Smooth muscle cell (in vitro differentiated cells): ENCODE measurements at regions not wholly inside any gene's neighbourhood (a gene's known extent, or its start where the extent isn't known, plus 50 kb on each side); places are given as distances from the start of the nearest gene placed in this dataset.
"Not testable (repeated sequence)": the region's sequence is repeated elsewhere in the genome, so short reads cannot be mapped to it uniquely, and the experiment has no call there.

Experiments
- DNase-seq: peaks from one replicate; lab custom pipeline; 2025; ENCODE audit not compliant: unreplicated experiment; lab: John Stamatoyannopoulos, UW
- H2AFZ ChIP-seq: fragments of 200-600 bp; sonication (generic); 2 replicates; pipeline ENCODE4 v1.6.0; 2016; ENCODE audit warnings: antibody characterized with exemption, low read depth, mild to moderate bottlenecking
- H3F3A ChIP-seq: fragments of 200-600 bp; sonication (generic); 2 replicates; pipeline ENCODE4 v1.6.0; 2017; ENCODE audit warnings: antibody characterized with exemption, low read depth
- H3K27ac ChIP-seq: fragments of 200-600 bp; sonication (generic); 2 replicates; pipeline ENCODE4 v1.5.1; 2016; ENCODE audit warnings: low read depth, mild to moderate bottlenecking
- H3K27me3 ChIP-seq: fragments of 200-600 bp; sonication (generic); 2 replicates; pipeline ENCODE4 v1.6.1; 2016; ENCODE audit warnings: low read depth, mild to moderate bottlenecking
- H3K36me3 ChIP-seq: fragments of 200-600 bp; sonication (generic); 2 replicates; pipeline ENCODE4 v1.5.1; 2016; ENCODE audit warnings: low read depth
- H3K4me1 ChIP-seq: fragments of 200-600 bp; sonication (generic); 2 replicates; pipeline ENCODE4 v1.5.1; 2016; ENCODE audit warnings: low read depth
- H3K4me2 ChIP-seq: fragments of 200-600 bp; sonication (generic); 2 replicates; pipeline ENCODE4 v1.6.0; 2016; ENCODE audit warnings: mild to moderate bottlenecking
- H3K4me3 ChIP-seq: fragments of 200-600 bp; sonication (generic); 2 replicates; pipeline ENCODE4 v1.5.1; 2016; ENCODE audit warnings: mild to moderate bottlenecking
- H3K79me2 ChIP-seq: fragments of 200-600 bp; sonication (generic); 2 replicates; pipeline ENCODE4 v1.6.0; 2016; ENCODE audit warnings: low read depth, mild to moderate bottlenecking
- H3K9ac ChIP-seq: fragments of 200-600 bp; sonication (generic); 2 replicates; pipeline ENCODE4 v1.6.0; 2016; ENCODE audit warnings: low read depth
- H3K9me3 ChIP-seq: fragments of 200-600 bp; sonication (generic); replicated peaks from 2 replicates; pipeline ENCODE4 v1.5.1; 2016; ENCODE audit warnings: low read depth
- H4K20me1 ChIP-seq: fragments of 200-600 bp; sonication (generic); 2 replicates; pipeline ENCODE4 v1.6.0; 2016; ENCODE audit warnings: low read depth
- CTCF ChIP-seq: fragments of 200-600 bp; sonication (generic); IDR thresholded peaks from 2 replicates; pipeline ENCODE4 v1.5.1; 2017; ENCODE audit warnings: borderline replicate concordance, mild to moderate bottlenecking, antibody characterized with exemption; ENCODE audit not compliant: insufficient read depth, poor library complexity, severe bottlenecking
- WGBS: methylation state at CpG from one replicate; pipeline ENCODE4 v1.1.7; 2016; ENCODE audit warnings: low lambda C conversion rate; 5-methylcytosine and 5-hydroxymethylcytosine counted together

GRCh38 chr9:97188545-97188944 is 118.9 kb upstream of the CCDC180 start:
- TF ChIP-seq CTCF: no peak
- WGBS: 88% methylated on average over 3 of the region's 3 CpGs
- H3K9me3 ChIP-seq: no peaks in the 10 kb centered on the region
- no peaks in the 10 kb centered on the region for H3K4me1 ChIP-seq
- no peak overlapping the region for H3K9ac ChIP-seq
- no peak for DNase-seq
- H3K79me2 ChIP-seq: no peaks in the 10 kb centered on the region
- H3F3A ChIP-seq: no peaks in the 10 kb centered on the region
- no peaks in the 10 kb centered on the region for H3K36me3 ChIP-seq
- H3K4me2 ChIP-seq: no peak overlapping the region
- no peaks in the 10 kb centered on the region for H3K27me3 ChIP-seq
- H2AFZ ChIP-seq: no peak overlapping the region
- no peak overlapping the region for H3K27ac ChIP-seq
- no peak overlapping the region for H3K4me3 ChIP-seq
- no peaks in the 10 kb centered on the region for H4K20me1 ChIP-seq

- H3K9ac ChIP-seq, H2AFZ ChIP-seq, H3K27ac ChIP-seq, H3K4me2 ChIP-seq, H3F3A ChIP-seq, H4K20me1 ChIP-seq, H3K4me3 ChIP-seq, H3K79me2 ChIP-seq, H3K9me3 ChIP-seq, H3K4me1 ChIP-seq, H3K27me3 ChIP-seq, DNase-seq, H3K36me3 ChIP-seq: not testable (repeated sequence)
- WGBS: 10% methylated on average over 1 of the region's 1 CpG
Measured at GRCh38 chr9:97187706-97188105, 119.8 kb upstream of the CCDC180 start.

GRCh38 chr9:97186493-97186892 is 121.0 kb upstream of the CCDC180 start:
- no peaks in the 10 kb centered on the region for H3K79me2 ChIP-seq
- no peaks in the 10 kb centered on the region for H4K20me1 ChIP-seq
- H3K4me1 ChIP-seq: no peaks in the 10 kb centered on the region
- H3K4me3 ChIP-seq: no peak overlapping the region
- no peak overlapping the region for H2AFZ ChIP-seq
- H3K9ac ChIP-seq: no peak overlapping the region
- no peak overlapping the region for H3K27ac ChIP-seq
- H3F3A ChIP-seq: no peaks in the 10 kb centered on the region
- TF ChIP-seq CTCF: no peak
- 48% methylated on average over 1 of the region's 1 CpG for whole genome bisulfite sequencing
- no peaks in the 10 kb centered on the region for H3K27me3 ChIP-seq
- no peaks in the 10 kb centered on the region for H3K36me3 ChIP-seq
- DNase-seq: no peak
- no peaks in the 10 kb centered on the region for H3K9me3 ChIP-seq
- H3K4me2 ChIP-seq: no peak overlapping the region

GRCh38 chr9:97182532-97182931 is 124.9 kb upstream of the CCDC180 start:
- not testable (repeated sequence) for H3K27me3 ChIP-seq, H2AFZ ChIP-seq, H3K9me3 ChIP-seq, H4K20me1 ChIP-seq, DNase-seq, H3K79me2 ChIP-seq, H3K27ac ChIP-seq, H3F3A ChIP-seq, H3K9ac ChIP-seq, H3K4me1 ChIP-seq, H3K4me2 ChIP-seq, H3K4me3 ChIP-seq, H3K36me3 ChIP-seq
- 42% methylated on average over 2 of the region's 2 CpGs for WGBS

- Histone ChIP-seq H3K27ac (no peak overlapping the region), H2AFZ (no peak overlapping the region), H3F3A (no peaks in the 10 kb centered on the region), H3K9me3 (no peaks in the 10 kb centered on the region), H3K9ac (no peak overlapping the region), H3K4me1 (no peaks in the 10 kb centered on the region), H3K79me2 (no peaks in the 10 kb centered on the region), H4K20me1 (no peaks in the 10 kb centered on the region), H3K36me3 (no peaks in the 10 kb centered on the region), H3K4me3 (no peak overlapping the region), H3K4me2 (no peak overlapping the region), H3K27me3 (no peaks in the 10 kb centered on the region)
- no peak for DNase-seq
- no peak for TF ChIP-seq CTCF
Measured at GRCh38 chr9:97179616-97180015, 127.8 kb upstream of the CCDC180 start.
